Posterior vena cava (tissue), 2 donors: ENCODE measurements at regions not wholly inside any gene's neighbourhood (a gene's known extent, or its start where the extent isn't known, plus 50 kb on each side); places are given as distances from the start of the nearest gene placed in this dataset.

ENCODE experiments used
- DNase-seq: peaks from one replicate; pipeline ENCODE4 v3.0.0-alpha.2; 2020; ENCODE audit warnings: low spot score
- intact Hi-C, 2 donors: fragments of 100-400 bp; cut with DNase I; formaldehyde crosslinking; loops; one replicate each; pipeline versions ENCODE4 v1.14.1 to v1.14.2; 2022 to 2023
- donor health status: DM: yes; HTN: yes; CAD: no.
- donor health status: DM: yes; HTN: yes; CAD: no.

DNA sequence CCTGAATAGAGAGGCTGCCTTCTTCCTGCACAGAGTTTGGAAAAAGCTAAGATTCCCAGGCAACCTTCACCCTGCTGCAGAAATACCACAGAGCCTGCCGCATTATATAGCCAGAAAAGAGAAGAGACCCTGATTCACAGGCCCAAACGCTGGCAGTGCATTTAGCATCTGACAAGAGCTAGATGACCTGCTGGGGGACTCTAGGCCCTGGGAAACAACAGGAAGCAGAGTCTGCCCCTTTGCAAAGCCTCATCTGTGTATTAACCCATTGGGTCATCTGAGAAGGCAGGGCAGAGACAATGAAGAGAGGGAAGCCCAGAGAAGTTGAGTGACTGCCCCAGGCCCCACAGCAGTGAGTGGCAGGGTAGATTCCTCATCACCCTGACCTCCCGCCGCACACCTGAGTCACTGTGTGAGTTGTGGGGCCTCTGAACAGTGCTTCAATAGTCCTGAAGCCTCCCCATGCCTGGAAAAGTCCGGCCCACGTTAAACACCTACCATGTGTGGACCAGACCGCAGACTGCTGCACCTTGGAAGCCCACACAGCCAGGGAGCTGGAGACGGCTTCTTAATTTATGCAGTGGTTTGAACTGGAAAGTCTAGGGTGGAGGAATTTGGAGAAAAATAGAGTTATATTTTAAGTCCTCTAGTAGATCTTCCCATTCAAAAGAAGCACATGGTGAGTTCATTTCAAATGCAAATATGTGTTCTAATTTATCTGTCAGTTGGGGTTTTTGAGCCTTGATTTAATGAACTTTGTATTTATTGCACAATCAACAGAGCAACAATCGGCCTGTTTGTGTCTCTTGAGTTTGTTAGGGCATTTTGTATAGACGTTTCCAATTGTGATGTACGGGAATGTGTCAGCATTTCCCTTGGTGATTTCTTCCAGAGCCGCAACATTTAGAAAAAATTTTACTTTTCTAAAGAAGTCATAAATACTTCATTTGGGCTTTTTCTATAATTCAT lies 80.4 kb upstream of the GPR26 start:
- intact Hi-C loops = loop anchor here in 1 of 2 donors (10.0 kb wide), 1 partner anchor 799 kb away; no protein-coding TSS in a partner anchor
- no peak for DNase-seq

GRCh38 chr10:123587110-123587509 lies 79.0 kb upstream of the GPR26 start:
- intact Hi-C loops = loop anchor here in 1 of 2 donors (10.0 kb wide), 1 partner anchor 798 kb away; no protein-coding TSS in a partner anchor

DNA sequence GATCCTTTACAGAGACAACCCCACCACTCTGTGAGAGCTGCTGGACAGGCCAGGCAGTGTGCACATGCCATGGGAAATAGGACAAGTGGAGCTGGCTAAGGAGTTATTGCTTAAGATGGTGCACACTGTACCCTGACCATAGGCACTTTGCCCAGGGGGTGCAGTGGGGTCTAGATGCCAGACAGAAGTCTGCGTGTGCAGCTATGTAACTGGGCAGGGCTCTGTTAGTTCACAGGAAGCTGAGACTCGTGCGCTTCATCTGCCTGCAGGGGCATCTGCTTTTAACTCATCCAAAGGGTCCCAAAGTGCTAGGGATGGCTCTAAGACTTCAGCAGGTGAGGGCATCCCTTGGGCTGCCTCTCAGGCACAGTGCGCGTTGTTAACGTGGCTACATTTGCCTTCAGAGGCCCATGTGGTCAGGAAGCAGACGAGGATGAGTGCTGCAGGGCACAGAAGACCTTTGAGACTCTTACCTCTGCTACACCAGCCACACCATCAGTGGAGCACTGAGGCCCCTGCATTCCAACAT lies 77.7 kb upstream of the GPR26 start:
- intact Hi-C loops = loop anchor here in 1 of 2 donors (10.0 kb wide), 1 partner anchor 796 kb away; no protein-coding TSS in a partner anchor
- no peak for DNase-seq

More at GRCh38 chr10:123587110-123587509, 79.0 kb upstream of the GPR26 start:
- DNase-seq = no peak

GRCh38 chr10:123595661-123596060 lies 70.5 kb upstream of the GPR26 start:
- intact Hi-C loops = no loop called here
- DNase-seq = no peak

DNA sequence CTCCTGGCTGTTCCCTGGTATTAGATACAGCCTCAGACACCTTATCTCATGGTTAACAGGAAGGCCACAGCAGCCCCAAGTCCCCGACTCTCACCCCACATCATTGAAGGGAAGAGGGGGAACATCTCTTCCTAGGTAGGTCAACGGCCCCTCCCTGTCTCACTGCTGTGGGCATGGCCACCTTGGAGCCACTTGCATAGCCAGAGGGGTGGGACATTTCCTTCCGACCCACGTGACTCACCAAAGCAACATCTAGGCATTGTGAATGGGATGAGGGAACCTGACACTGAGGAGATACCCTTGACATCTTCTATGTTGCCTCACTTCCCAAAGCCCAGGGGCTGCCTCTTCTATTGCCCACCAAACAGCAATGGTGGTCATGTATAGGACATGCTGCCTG lies 68.5 kb upstream of the GPR26 start:
- no peak for DNase-seq
- intact Hi-C loops = loop anchor here in 1 of 2 donors (2.0 kb wide), 1 partner anchor 27 kb away; no protein-coding TSS in a partner anchor

DNA sequence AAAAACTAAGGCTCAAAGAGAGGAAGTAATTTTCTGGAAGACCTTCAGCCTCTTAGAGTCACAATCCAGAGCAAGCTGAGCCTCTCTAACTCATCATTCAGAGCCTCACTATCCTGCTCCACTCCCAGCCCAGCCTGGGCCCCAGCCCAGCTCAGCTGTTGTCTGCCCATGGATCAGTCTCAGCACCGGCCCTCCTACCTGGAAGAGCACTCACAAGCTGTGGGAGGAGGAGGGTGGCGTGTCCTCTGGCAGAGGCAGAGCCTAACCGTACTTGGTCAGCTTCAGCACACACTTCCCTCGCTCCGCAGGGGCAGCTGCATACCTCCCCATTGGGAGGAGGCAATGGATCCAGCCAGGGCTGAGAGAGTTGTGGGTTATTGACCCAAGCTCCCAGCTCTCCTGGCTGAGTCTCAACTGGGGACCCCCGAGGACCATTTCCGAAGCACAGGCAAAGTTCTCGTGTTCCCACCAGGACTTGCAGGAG lies 66.7 kb upstream of the GPR26 start:
- no peak for DNase-seq
- intact Hi-C loops = loop anchor here in 1 of 2 donors (2.0 kb wide), 1 partner anchor 25 kb away; no protein-coding TSS in a partner anchor

- DNase-seq = no peak
- intact Hi-C loops = no loop called here
These were observed 66.0 kb upstream of the GPR26 start for GRCh38 chr10:123600177-123600576.

DNA sequence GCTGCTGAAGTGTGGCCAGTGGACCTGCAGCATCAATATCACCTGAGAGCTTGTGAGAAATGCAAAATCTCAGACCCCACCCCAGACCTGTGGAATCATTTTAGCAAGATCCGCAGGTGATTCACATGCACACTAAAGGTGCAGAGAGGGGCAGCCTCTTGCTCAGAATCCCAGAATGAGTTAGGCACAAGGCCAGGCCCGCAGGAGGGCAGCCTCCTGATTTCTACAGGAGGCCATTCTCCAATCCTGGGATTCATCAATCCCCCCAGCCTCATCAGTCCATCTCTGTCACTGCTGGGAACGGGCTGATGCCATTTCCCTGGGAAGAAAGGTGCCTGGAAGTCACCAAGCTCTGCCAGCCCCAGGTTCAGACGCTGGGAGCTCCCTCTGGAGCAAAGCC lies 63.0 kb upstream of the GPR26 start:
- no peak for DNase-seq
- intact Hi-C loops = no loop called here

- intact Hi-C loops = no loop called here
- no peak for DNase-seq
These were observed 61.6 kb upstream of the GPR26 start for GRCh38 chr10:123604506-123604905.

DNA sequence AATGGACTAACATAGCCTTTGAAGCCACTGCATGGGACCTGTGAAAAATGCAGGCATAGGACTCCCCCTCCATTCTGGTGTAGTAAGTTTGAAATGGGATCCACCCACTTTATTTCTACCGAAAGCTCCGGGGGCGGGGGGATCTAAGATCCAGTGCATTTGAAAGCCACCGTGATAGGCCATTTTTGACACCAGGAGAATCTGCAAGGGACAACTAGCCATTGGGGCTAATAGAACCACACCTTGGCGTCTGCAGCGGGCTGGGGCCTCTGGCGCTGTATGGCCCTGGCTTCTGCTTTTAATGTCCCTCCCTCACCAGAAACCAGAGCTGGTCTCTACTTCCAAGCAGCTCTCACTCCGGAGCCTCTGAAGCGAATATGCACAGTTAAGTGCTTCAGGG lies 60.1 kb upstream of the GPR26 start:
- DNase-seq = no peak

DNA sequence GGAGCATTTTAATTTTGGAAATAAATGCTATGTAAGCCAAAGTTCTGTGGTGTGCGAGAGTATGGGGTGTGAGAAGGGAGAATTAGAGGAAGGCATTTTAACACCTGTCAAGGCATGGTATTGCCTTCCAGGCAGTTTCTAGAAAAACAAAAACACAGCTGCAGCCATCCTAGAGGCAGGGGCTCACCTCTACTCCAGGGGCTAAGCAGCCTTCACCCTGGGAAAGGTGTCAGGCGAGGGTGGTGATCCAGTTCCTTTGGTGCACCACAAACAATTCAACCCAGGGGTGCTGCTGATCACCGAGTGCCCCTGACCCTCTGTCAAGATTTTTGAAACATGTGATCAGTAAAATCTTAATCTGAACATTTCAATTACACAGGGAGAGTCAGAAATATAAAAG lies 59.2 kb upstream of the GPR26 start:
- intact Hi-C loops = no loop called here
- DNase-seq = no peak

More for the DNA sequence above, 60.1 kb upstream of the GPR26 start:
- intact Hi-C loops = no loop called here

GRCh38 chr10:123607386-123607785 lies 58.8 kb upstream of the GPR26 start:
- intact Hi-C loops = no loop called here
- DNase-seq = no peak

- intact Hi-C loops = no loop called here
- no peak for DNase-seq
These were observed 58.1 kb upstream of the GPR26 start for GRCh38 chr10:123608047-123608446.

GRCh38 chr10:123611243-123611642 lies 54.9 kb upstream of the GPR26 start:
- intact Hi-C loops = no loop called here
- DNase-seq = no peak

- intact Hi-C loops = no loop called here
- DNase-seq = no peak
These were observed 54.3 kb upstream of the GPR26 start for GRCh38 chr10:123611876-123612275.

GRCh38 chr10:123613346-123613850 lies 52.8 kb upstream of the GPR26 start:
- intact Hi-C loops = no loop called here
- no peak for DNase-seq

DNA sequence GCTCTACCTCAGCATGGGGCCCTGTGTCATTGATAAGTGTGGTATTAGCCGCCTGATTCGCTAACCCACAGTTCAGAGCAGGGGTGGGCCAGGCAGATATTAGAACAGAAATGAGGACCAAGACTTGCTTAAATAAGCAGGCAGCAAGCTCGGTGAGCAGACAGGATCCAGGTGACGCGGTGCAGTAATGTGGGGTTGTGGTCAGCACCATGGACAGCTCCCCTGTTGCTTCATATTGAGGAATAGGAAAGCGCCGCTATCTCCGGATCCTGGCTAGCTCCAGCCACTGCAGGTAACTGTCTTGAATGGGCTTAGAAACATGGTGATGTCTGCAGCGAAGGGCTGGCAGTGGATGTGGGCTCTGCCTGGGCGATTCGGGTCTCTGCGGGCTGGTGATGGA lies 51.3 kb upstream of the GPR26 start:
- peak; percentile 85 for DNase-seq
- intact Hi-C loops = no loop called here
